Uterus (tissue), 3 donors: ENCODE measurements at regions not wholly inside any gene's neighbourhood (a gene's known extent, or its start where the extent isn't known, plus 50 kb on each side); places are given as distances from the start of the nearest gene placed in this dataset.

Experiments used
- DNase-seq, 2 donors: peaks; one replicate each; pipeline ENCODE4 v3.0.0-alpha.2; 2019 to 2020
- H3K27ac ChIP-seq, 2 donors: fragments of 200-600 bp; sonication (generic); 1 replicate in 1 of 2; 2 replicates in 1 of 2; pipeline ENCODE4 v1.5.1; 2016 to 2018
- H3K27me3 ChIP-seq, 2 donors: fragments of 200-600 bp; sonication (generic); one replicate each; pipeline ENCODE4 v1.5.1; 2018 to 2019; ENCODE audit warnings: control low read depth in 1 of 2
- H3K36me3 ChIP-seq, 2 donors: fragments of 200-600 bp; sonication (generic); one replicate each; pipeline ENCODE4 v1.5.1; 2019; ENCODE audit warnings: control low read depth in 1 of 2
- H3K4me1 ChIP-seq, 2 donors: fragments of 200-600 bp; sonication (generic); one replicate each; pipeline ENCODE4 v1.5.1; 2018 to 2019; ENCODE audit warnings: control low read depth in 1 of 2
- H3K4me3 ChIP-seq, 2 donors: fragments of 200-600 bp; sonication (generic); 1 replicate in 1 of 2; 2 replicates in 1 of 2; pipeline ENCODE4 v1.5.1; 2018 to 2019; ENCODE audit warnings: mild to moderate bottlenecking in 1 of 2
- H3K9me3 ChIP-seq, 2 donors: fragments of 200-600 bp; sonication (generic); one replicate each; pipeline ENCODE4 v1.5.1; 2019; ENCODE audit warnings: control low read depth in 1 of 2
- CTCF ChIP-seq, 4 experiments: fragments of 200-600 bp in 2 of 4; fragments of 450-650 bp in 2 of 4; sonication (generic) in 2 of 4; IDR thresholded peaks; one replicate each; pipeline ENCODE4 v1.5.1; 2016 to 2019; ENCODE audit warnings: antibody characterized with exemption in 4 of 4, mild to moderate bottlenecking in 2 of 4, moderate library complexity in 1 of 4
- POLR2A ChIP-seq, 2 donors: fragments of 450-650 bp; IDR thresholded peaks; one replicate each; pipeline ENCODE4 v1.6.1; 2016; ENCODE audit warnings: antibody characterized with exemption in 2 of 2, mild to moderate bottlenecking in 1 of 2, moderate library complexity in 1 of 2
- intact Hi-C: fragments of 100-400 bp; cut with DNase I; formaldehyde crosslinking; loops from one replicate; pipeline ENCODE4 v1.15.1; 2023; ENCODE audit warnings: low total_unique reads
- donor health status: DM: yes; HTN: yes; CAD: no.

DNA sequence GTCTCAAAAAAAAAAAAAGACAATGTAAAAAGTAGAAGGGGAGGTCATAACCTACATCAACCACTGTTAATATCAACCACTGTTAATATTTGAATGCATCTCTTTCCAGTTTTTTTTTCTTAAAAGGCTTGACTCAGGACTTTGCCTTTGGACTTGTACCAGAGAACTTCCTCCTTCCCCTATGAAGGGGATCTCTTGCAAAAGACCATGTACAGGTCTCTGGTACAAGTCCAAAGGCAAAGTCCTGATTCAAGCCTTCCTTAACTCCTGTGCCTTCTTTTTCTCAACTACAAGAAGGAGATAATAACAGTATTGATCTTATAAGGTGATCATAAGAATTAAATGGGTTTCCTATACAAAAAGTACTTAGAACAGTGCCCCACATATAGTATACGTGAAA is 563.5 kb downstream of the BUD13 start:
- no peaks in the 10 kb centered on the region for H3K36me3 ChIP-seq
- TF ChIP-seq POLR2A (IDR thresholded peaks at IDR 0.05): no peak
- TF ChIP-seq CTCF (IDR thresholded peaks at IDR 0.05): no peak
- no peak overlapping the region for H3K4me3 ChIP-seq
- intact Hi-C loops: no loop called here
- no peaks in the 10 kb centered on the region for H3K4me1 ChIP-seq
- no peaks in the 10 kb centered on the region for H3K9me3 ChIP-seq
- no peaks in the 10 kb centered on the region for H3K27me3 ChIP-seq
- no peak for DNase-seq
- no peak overlapping the region for H3K27ac ChIP-seq

- no peaks in the 10 kb centered on the region for H3K27me3 ChIP-seq
- no peak overlapping the region for H3K4me3 ChIP-seq
- no peak for DNase-seq
- no peaks in the 10 kb centered on the region for H3K36me3 ChIP-seq
- intact Hi-C loops: no loop called here
- no peaks in the 10 kb centered on the region for H3K4me1 ChIP-seq
- no peak overlapping the region for H3K27ac ChIP-seq
- H3K9me3 ChIP-seq: no peaks in the 10 kb centered on the region
- TF ChIP-seq POLR2A (IDR thresholded peaks at IDR 0.05) (no peak), CTCF (IDR thresholded peaks at IDR 0.05) (no peak)
Measured at GRCh38 chr11:116207421-116208141, 565.2 kb downstream of the BUD13 start.

DNA sequence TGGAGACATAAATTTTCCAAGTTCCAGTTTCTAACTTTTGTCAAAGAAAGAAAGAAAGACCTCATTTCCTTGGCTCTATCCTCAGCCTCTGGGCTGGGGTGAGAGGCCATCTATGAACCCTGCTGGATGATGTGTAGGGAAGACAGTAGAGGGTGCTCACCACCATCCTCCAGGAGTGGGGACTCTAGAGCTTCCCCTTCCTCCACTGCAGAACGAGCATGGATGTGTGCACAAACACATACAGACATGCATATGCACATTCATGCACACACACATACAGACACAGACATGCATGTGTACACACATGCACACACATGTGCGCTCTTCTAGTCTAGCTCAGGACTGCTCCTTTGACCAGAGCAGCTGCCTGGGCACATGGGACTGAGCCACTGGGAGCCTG is 565.8 kb downstream of the BUD13 start:
- intact Hi-C loops: no loop called here
- no peaks in the 10 kb centered on the region for H3K36me3 ChIP-seq

DNA sequence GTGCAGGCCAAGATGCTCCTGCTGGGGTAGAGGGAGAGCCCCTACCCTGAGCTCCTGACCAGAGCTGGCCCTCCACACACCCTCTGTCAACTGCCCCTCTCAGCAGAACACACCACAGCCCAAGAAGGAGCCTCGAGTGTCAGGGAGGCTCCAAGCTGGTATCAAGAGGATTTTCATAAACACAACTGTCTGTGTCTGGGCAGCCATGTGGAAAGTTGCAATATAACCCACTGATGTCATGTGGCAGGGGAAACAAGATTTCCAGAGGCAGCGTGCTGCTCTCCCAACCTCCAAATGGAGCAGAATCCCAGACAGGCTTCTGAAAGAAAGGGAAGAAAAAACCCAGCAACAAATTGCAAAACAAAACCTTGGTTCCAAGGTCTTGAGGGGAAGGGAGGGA is 569.9 kb downstream of the BUD13 start:
- Histone ChIP-seq H3K9me3 (no peaks in the 10 kb centered on the region), H3K36me3 (no peaks in the 10 kb centered on the region), H3K4me1 (no peaks in the 10 kb centered on the region), H3K4me3 (no peak overlapping the region), H3K27me3 (no peaks in the 10 kb centered on the region), H3K27ac (no peak overlapping the region)
- intact Hi-C loops: no loop called here
- DNase-seq: no peak
- TF ChIP-seq POLR2A (IDR thresholded peaks at IDR 0.05) (no peak), CTCF (IDR thresholded peaks at IDR 0.05) (no peak)

More for the DNA sequence above, 565.8 kb downstream of the BUD13 start:
- Histone ChIP-seq H3K4me1 (no peaks in the 10 kb centered on the region), H3K9me3 (no peaks in the 10 kb centered on the region), H3K4me3 (no peak overlapping the region), H3K27ac (no peak overlapping the region), H3K27me3 (no peaks in the 10 kb centered on the region)
- TF ChIP-seq POLR2A (IDR thresholded peaks at IDR 0.05): no peak
- TF ChIP-seq CTCF (IDR thresholded peaks at IDR 0.05): no peak
- no peak for DNase-seq

DNA sequence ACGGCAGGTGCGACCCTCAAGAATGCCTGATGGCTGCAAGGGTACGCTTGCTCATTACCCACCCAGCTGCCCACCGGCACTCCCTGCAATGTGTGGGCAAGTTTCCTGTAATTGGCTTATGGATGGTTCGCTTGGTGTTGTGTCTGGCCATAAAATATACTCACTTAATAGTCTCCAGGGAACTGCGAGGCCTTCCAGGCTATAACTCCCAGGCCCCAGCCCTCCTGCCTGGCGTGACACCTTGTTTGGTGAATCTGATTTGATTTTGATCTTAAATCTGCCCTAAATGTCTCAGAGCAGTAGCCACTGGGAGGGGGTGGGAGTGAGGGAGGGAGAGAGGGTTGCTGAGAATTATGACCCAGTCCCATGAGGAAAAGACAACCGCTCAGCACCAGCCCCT is 572.2 kb downstream of the BUD13 start:
- H3K27me3 ChIP-seq: no peaks in the 10 kb centered on the region
- no peaks in the 10 kb centered on the region for H3K9me3 ChIP-seq
- H3K36me3 ChIP-seq: no peaks in the 10 kb centered on the region
- H3K4me3 ChIP-seq: no peak overlapping the region
- intact Hi-C loops: no loop called here
- no peaks in the 10 kb centered on the region for H3K4me1 ChIP-seq
- DNase-seq: no peak
- H3K27ac ChIP-seq: no peak overlapping the region
- TF ChIP-seq POLR2A (IDR thresholded peaks at IDR 0.05): no peak
- TF ChIP-seq CTCF (IDR thresholded peaks at IDR 0.05): no peak
